ENCODE measurements at regions not wholly inside any gene's neighbourhood (a gene's known extent, or its start where the extent isn't known, plus 50 kb on each side); places are given as distances from the start of the nearest gene placed in this dataset.

GRCh38 chr14:101137234-101137633, 233.7 kb upstream of the RTL1 start:
- Mint-ChIP-seq H3K27ac (no peak overlapping the region), H3K27me3 (ENCODE audit: insufficient read depth) (peaks cover 7% of the 10 kb centered on the region), H3K36me3 (ENCODE audit: low read depth) (no peaks in the 10 kb centered on the region), H3K4me3 (no peak overlapping the region), H3K4me1 (ENCODE audit: low read depth) (no peaks in the 10 kb centered on the region), H3K9me3 (peaks cover 11% of the 10 kb centered on the region)
- intact Hi-C loops (cut with micrococcal nuclease) = no loop called here
- no peak for DNase-seq (ENCODE audit: low spot score)

- intact Hi-C loops (cut with micrococcal nuclease) = no loop called here
- Mint-ChIP-seq H3K27me3 (ENCODE audit: insufficient read depth) (peaks cover 4% of the 10 kb centered on the region), H3K9me3 (peaks cover 11% of the 10 kb centered on the region), H3K4me1 (ENCODE audit: low read depth) (no peaks in the 10 kb centered on the region), H3K36me3 (ENCODE audit: low read depth) (no peaks in the 10 kb centered on the region), H3K4me3 (no peak overlapping the region), H3K27ac (no peak overlapping the region)
- no peak for DNase-seq (ENCODE audit: low spot score)
These were observed 244.3 kb upstream of the RTL1 start for GRCh38 chr14:101147848-101148247.

- Mint-ChIP-seq H3K27me3 (ENCODE audit: insufficient read depth) (peaks cover 4% of the 10 kb centered on the region), H3K9me3 (peaks cover 11% of the 10 kb centered on the region), H3K27ac (no peak overlapping the region), H3K36me3 (ENCODE audit: low read depth) (no peaks in the 10 kb centered on the region), H3K4me3 (no peak overlapping the region), H3K4me1 (ENCODE audit: low read depth) (no peaks in the 10 kb centered on the region)
- intact Hi-C loops (cut with micrococcal nuclease) = no loop called here
- no peak for DNase-seq (ENCODE audit: low spot score)
These were observed 246.6 kb upstream of the RTL1 start for GRCh38 chr14:101150039-101150610.

- intact Hi-C loops (cut with micrococcal nuclease) = no loop called here
- H3K9me3 Mint-ChIP-seq = peaks cover 7% of the 10 kb centered on the region
- H3K4me1 Mint-ChIP-seq (ENCODE audit: low read depth) = no peaks in the 10 kb centered on the region
- no peaks in the 10 kb centered on the region for H3K36me3 Mint-ChIP-seq (ENCODE audit: low read depth)
- DNase-seq (ENCODE audit: low spot score) = no peak
- no peak overlapping the region for H3K27ac Mint-ChIP-seq
- peaks cover 4% of the 10 kb centered on the region for H3K27me3 Mint-ChIP-seq (ENCODE audit: insufficient read depth)
- no peak overlapping the region for H3K4me3 Mint-ChIP-seq
These were observed 247.9 kb upstream of the RTL1 start for GRCh38 chr14:101151226-101151926.

GRCh38 chr14:101151927-101152305, 248.4 kb upstream of the RTL1 start:
- intact Hi-C loops (cut with micrococcal nuclease) = no loop called here
- H3K9me3 Mint-ChIP-seq = peaks cover 7% of the 10 kb centered on the region
- peaks cover 4% of the 10 kb centered on the region for H3K27me3 Mint-ChIP-seq (ENCODE audit: insufficient read depth)
- no peak overlapping the region for H3K4me3 Mint-ChIP-seq
- no peak overlapping the region for H3K27ac Mint-ChIP-seq
- no peaks in the 10 kb centered on the region for H3K4me1 Mint-ChIP-seq (ENCODE audit: low read depth)
- no peaks in the 10 kb centered on the region for H3K36me3 Mint-ChIP-seq (ENCODE audit: low read depth)
- DNase-seq (ENCODE audit: low spot score) = no peak

GRCh38 chr14:101152855-101153254, 249.3 kb upstream of the RTL1 start:
- Mint-ChIP-seq H3K27me3 (ENCODE audit: insufficient read depth) (peaks cover 4% of the 10 kb centered on the region), H3K4me3 (no peak overlapping the region), H3K4me1 (ENCODE audit: low read depth) (no peaks in the 10 kb centered on the region), H3K36me3 (ENCODE audit: low read depth) (no peaks in the 10 kb centered on the region), H3K27ac (no peak overlapping the region), H3K9me3 (peaks cover 3% of the 10 kb centered on the region)
- intact Hi-C loops (cut with micrococcal nuclease) = no loop called here
- no peak for DNase-seq (ENCODE audit: low spot score)

- Mint-ChIP-seq H3K36me3 (ENCODE audit: low read depth) (no peaks in the 10 kb centered on the region), H3K27ac (no peak overlapping the region), H3K27me3 (ENCODE audit: insufficient read depth) (peaks cover 1% of the 10 kb centered on the region), H3K4me1 (ENCODE audit: low read depth) (no peaks in the 10 kb centered on the region), H3K9me3 (no peaks in the 10 kb centered on the region), H3K4me3 (no peak overlapping the region)
- intact Hi-C loops (cut with micrococcal nuclease) = no loop called here
- no peak for DNase-seq (ENCODE audit: low spot score)
These were observed 250.2 kb upstream of the RTL1 start for GRCh38 chr14:101153691-101154090.

- Mint-ChIP-seq H3K4me3 (no peak overlapping the region), H3K27ac (no peak overlapping the region), H3K4me1 (ENCODE audit: low read depth) (no peaks in the 10 kb centered on the region), H3K9me3 (no peaks in the 10 kb centered on the region), H3K36me3 (ENCODE audit: low read depth) (no peaks in the 10 kb centered on the region), H3K27me3 (ENCODE audit: insufficient read depth) (peaks cover 1% of the 10 kb centered on the region)
- no peak for DNase-seq (ENCODE audit: low spot score)
- intact Hi-C loops (cut with micrococcal nuclease) = no loop called here
These were observed 252.1 kb upstream of the RTL1 start for GRCh38 chr14:101155575-101155974.

GRCh38 chr14:101167428-101167827, 263.9 kb upstream of the RTL1 start:
- H3K27ac Mint-ChIP-seq = no peak overlapping the region
- H3K4me3 Mint-ChIP-seq = no peak overlapping the region
- no peaks in the 10 kb centered on the region for H3K36me3 Mint-ChIP-seq (ENCODE audit: low read depth)
- H3K4me1 Mint-ChIP-seq (ENCODE audit: low read depth) = no peaks in the 10 kb centered on the region
- intact Hi-C loops (cut with micrococcal nuclease) = no loop called here
- peaks cover 13% of the 10 kb centered on the region for H3K9me3 Mint-ChIP-seq
- DNase-seq (ENCODE audit: low spot score) = no peak
- H3K27me3 Mint-ChIP-seq (ENCODE audit: insufficient read depth) = no peaks in the 10 kb centered on the region

- Mint-ChIP-seq H3K4me1 (ENCODE audit: low read depth) (no peaks in the 10 kb centered on the region), H3K27me3 (ENCODE audit: insufficient read depth) (no peaks in the 10 kb centered on the region), H3K27ac (no peak overlapping the region), H3K4me3 (no peak overlapping the region), H3K9me3 (peaks cover 17% of the 10 kb centered on the region), H3K36me3 (ENCODE audit: low read depth) (no peaks in the 10 kb centered on the region)
- intact Hi-C loops (cut with micrococcal nuclease) = no loop called here
- no peak for DNase-seq (ENCODE audit: low spot score)
These were observed 265.7 kb upstream of the RTL1 start for GRCh38 chr14:101169267-101169666.

- Mint-ChIP-seq H3K4me3 (no peak overlapping the region), H3K9me3 (peaks cover 17% of the 10 kb centered on the region), H3K4me1 (ENCODE audit: low read depth) (no peaks in the 10 kb centered on the region), H3K27me3 (ENCODE audit: insufficient read depth) (no peaks in the 10 kb centered on the region), H3K36me3 (ENCODE audit: low read depth) (no peaks in the 10 kb centered on the region), H3K27ac (no peak overlapping the region)
- intact Hi-C loops (cut with micrococcal nuclease) = no loop called here
- no peak for DNase-seq (ENCODE audit: low spot score)
These were observed 268.1 kb upstream of the RTL1 start for GRCh38 chr14:101171650-101172049.

- Mint-ChIP-seq H3K27me3 (ENCODE audit: insufficient read depth) (no peaks in the 10 kb centered on the region), H3K27ac (no peak overlapping the region), H3K9me3 (peaks cover 9% of the 10 kb centered on the region), H3K4me1 (ENCODE audit: low read depth) (no peaks in the 10 kb centered on the region), H3K4me3 (no peak overlapping the region), H3K36me3 (ENCODE audit: low read depth) (no peaks in the 10 kb centered on the region)
- no peak for DNase-seq (ENCODE audit: low spot score)
- intact Hi-C loops (cut with micrococcal nuclease) = no loop called here
These were observed 270.4 kb upstream of the RTL1 start for GRCh38 chr14:101173698-101174521.

GRCh38 chr14:101174522-101174838, 271.0 kb upstream of the RTL1 start:
- peaks cover 9% of the 10 kb centered on the region for H3K9me3 Mint-ChIP-seq
- no peak overlapping the region for H3K4me3 Mint-ChIP-seq
- H3K27me3 Mint-ChIP-seq (ENCODE audit: insufficient read depth) = no peaks in the 10 kb centered on the region
- DNase-seq (ENCODE audit: low spot score) = no peak
- intact Hi-C loops (cut with micrococcal nuclease) = no loop called here
- no peaks in the 10 kb centered on the region for H3K36me3 Mint-ChIP-seq (ENCODE audit: low read depth)
- no peak overlapping the region for H3K27ac Mint-ChIP-seq
- no peaks in the 10 kb centered on the region for H3K4me1 Mint-ChIP-seq (ENCODE audit: low read depth)

All from activated T-helper 1 cell treated with anti-CD3 and anti-CD28 coated beads, Interleukin-12 subunit alpha, Interleukin-12 subunit beta, Interleukin-2, Interleukin-4 antibody, amounts not matched to agents 30 ng/mL and 10 ng/mL and 1 ng/mL, durations not matched to agents 14 hours and 24 hours and 36 hours (primary cell).